ENCODE measurements at regions not wholly inside any gene's neighbourhood (a gene's known extent, or its start where the extent isn't known, plus 50 kb on each side); places are given as distances from the start of the nearest gene placed in this dataset.

GRCh38 chr4:29058531-29058930 is 1661.6 kb upstream of the PCDH7 start:
- no peaks in the 10 kb centered on the region for H3K27me3 ChIP-seq (ENCODE audit: insufficient read depth, poor library complexity, severe bottlenecking)
- TF ChIP-seq GABPA (IDR thresholded peaks at IDR 0.05; ENCODE audit: low read depth) (no peak), SPI1 (IDR thresholded peaks at IDR 0.05; ENCODE audit: borderline replicate concordance, low read depth) (no peak), CTCF (IDR thresholded peaks at IDR 0.05; ENCODE audit: insufficient read depth, low read length) (no peak), POLR2AphosphoS5 (IDR thresholded peaks at IDR 0.05; ENCODE audit: low read depth) (no peak), REST (IDR thresholded peaks at IDR 0.05; ENCODE audit: insufficient replicate concordance, low read depth) (no peak)
- H3K4me3 ChIP-seq (replicated peaks; ENCODE audit: insufficient read depth, low read length): no peak overlapping the region
- DNase-seq (ENCODE audit: low read depth in 1 of 2, low spot score in 1 of 2): no peak
- no peak overlapping the region for H3K27ac ChIP-seq (replicated peaks)

- no peak overlapping the region for H3K27ac ChIP-seq (replicated peaks)
- no peak overlapping the region for H3K4me3 ChIP-seq (replicated peaks; ENCODE audit: insufficient read depth, low read length)
- no peaks in the 10 kb centered on the region for H3K27me3 ChIP-seq (ENCODE audit: insufficient read depth, poor library complexity, severe bottlenecking)
- no peak for TF ChIP-seq SPI1 (IDR thresholded peaks at IDR 0.05; ENCODE audit: borderline replicate concordance, low read depth)
- DNase-seq (ENCODE audit: low read depth in 1 of 2, low spot score in 1 of 2): no peak
Observed at GRCh38 chr4:29066861-29067260, 1653.3 kb upstream of the PCDH7 start.

GRCh38 chr4:29073571-29073970 is 1646.6 kb upstream of the PCDH7 start:
- no peak overlapping the region for H3K4me3 ChIP-seq (replicated peaks; ENCODE audit: insufficient read depth, low read length)
- TF ChIP-seq SPI1 (IDR thresholded peaks at IDR 0.05; ENCODE audit: borderline replicate concordance, low read depth): no peak
- no peak for TF ChIP-seq POLR2AphosphoS5 (IDR thresholded peaks at IDR 0.05; ENCODE audit: low read depth)
- TF ChIP-seq GABPA (IDR thresholded peaks at IDR 0.05; ENCODE audit: low read depth): no peak
- TF ChIP-seq CTCF (IDR thresholded peaks at IDR 0.05; ENCODE audit: insufficient read depth, low read length): no peak
- no peak for TF ChIP-seq REST (IDR thresholded peaks at IDR 0.05; ENCODE audit: insufficient replicate concordance, low read depth)
- no peaks in the 10 kb centered on the region for H3K27me3 ChIP-seq (ENCODE audit: insufficient read depth, poor library complexity, severe bottlenecking)
- DNase-seq (ENCODE audit: low read depth in 1 of 2, low spot score in 1 of 2): no peak
- no peak overlapping the region for H3K27ac ChIP-seq (replicated peaks)

- H3K4me3 ChIP-seq (replicated peaks; ENCODE audit: insufficient read depth, low read length): no peak overlapping the region
- DNase-seq (ENCODE audit: low read depth in 1 of 2, low spot score in 1 of 2): no peak
- no peaks in the 10 kb centered on the region for H3K27me3 ChIP-seq (ENCODE audit: insufficient read depth, poor library complexity, severe bottlenecking)
- no peak overlapping the region for H3K27ac ChIP-seq (replicated peaks)
- TF ChIP-seq GABPA (IDR thresholded peaks at IDR 0.05; ENCODE audit: low read depth): no peak
- no peak for TF ChIP-seq CTCF (IDR thresholded peaks at IDR 0.05; ENCODE audit: insufficient read depth, low read length)
- TF ChIP-seq SPI1 (IDR thresholded peaks at IDR 0.05; ENCODE audit: borderline replicate concordance, low read depth): no peak
- no peak for TF ChIP-seq POLR2AphosphoS5 (IDR thresholded peaks at IDR 0.05; ENCODE audit: low read depth)
- TF ChIP-seq REST (IDR thresholded peaks at IDR 0.05; ENCODE audit: insufficient replicate concordance, low read depth): no peak
Observed at GRCh38 chr4:29075366-29075765, 1644.8 kb upstream of the PCDH7 start.

All from HL-60 (cell line).